Left lung (tissue), 4 donors: ENCODE measurements at regions not wholly inside any gene's neighbourhood (a gene's known extent, or its start where the extent isn't known, plus 50 kb on each side); places are given as distances from the start of the nearest gene placed in this dataset.

Source experiments
- ATAC-seq: fragments of 200-7000 bp; cut with Tn5 transposase; one replicate; pipeline ENCODE4 v1.9.1; 2020; ENCODE audit warnings: moderate library complexity
- DNase-seq, 4 donors: peaks; one replicate each; pipeline ENCODE4 v3.0.0-alpha.2; 2013 to 2020
- H3K27ac ChIP-seq, 2 donors: fragments of 200-600 bp; sonication (generic) in 1 of 2; one replicate each; pipeline versions ENCODE4 v1.5.0 to v1.8.0; 2020 to 2021
- H3K27me3 ChIP-seq, 2 donors: fragments of 200-600 bp; sonication (generic) in 1 of 2; one replicate each; pipeline versions ENCODE4 v1.5.0 to v1.8.0; 2020 to 2021
- H3K36me3 ChIP-seq, 2 donors: fragments of 200-600 bp; sonication (generic) in 1 of 2; one replicate each; pipeline versions ENCODE4 v1.5.0 to v1.8.0; 2020 to 2021
- H3K4me1 ChIP-seq, 2 donors: fragments of 200-600 bp; one replicate each; pipeline ENCODE4 v1.8.0; 2021
- H3K4me3 ChIP-seq, 2 donors: fragments of 200-600 bp; sonication (generic) in 1 of 2; one replicate each; pipeline versions ENCODE4 v1.5.0 to v1.8.0; 2020 to 2021; ENCODE audit warnings: mild to moderate bottlenecking in 1 of 2
- H3K9me3 ChIP-seq, 2 donors: fragments of 200-600 bp; sonication (generic) in 1 of 2; one replicate each; pipeline versions ENCODE4 v1.5.0 to v1.8.0; 2020 to 2021
- CTCF ChIP-seq, 2 donors: fragments of 200-600 bp; sonication (generic) in 1 of 2; IDR thresholded peaks; one replicate each; pipeline versions ENCODE4 v1.5.0 to v1.8.0; 2021; ENCODE audit warnings: antibody characterized with exemption in 2 of 2
- intact Hi-C, 2 donors: fragments of 100-400 bp; cut with DNase I; formaldehyde crosslinking; loops; one replicate each; pipeline versions ENCODE4 v1.11.2 to v1.14.2; 2022
- donor health status: DM: no; HTN: yes; CAD: no.
- donor health status: DM: no; HTN: no; CAD: no.

- Histone ChIP-seq H3K27ac (no peak overlapping the region), H3K4me1 (no peaks in the 10 kb centered on the region), H3K36me3 (no peaks in the 10 kb centered on the region), H3K9me3 (no peaks in the 10 kb centered on the region), H3K27me3 (peaks cover 0 to 30% of the 10 kb centered on the region in 2 donors), H3K4me3 (no peak overlapping the region)
- ATAC-seq (no peak), DNase-seq (no peak)
- TF ChIP-seq CTCF (IDR thresholded peaks at IDR 0.05): no peak
- intact Hi-C loops: no loop called here
Observed at GRCh38 chr17:72307836-72308235, 187.0 kb downstream of the SOX9 start.

GRCh38 chr17:72308744-72309385, 188.0 kb downstream of the SOX9 start:
- DNase-seq (no peak), ATAC-seq (no peak)
- H3K27ac ChIP-seq: no peak overlapping the region
- intact Hi-C loops: no loop called here
- TF ChIP-seq CTCF (IDR thresholded peaks at IDR 0.05): no peak
- no peak overlapping the region for H3K4me3 ChIP-seq
- no peaks in the 10 kb centered on the region for H3K9me3 ChIP-seq
- no peaks in the 10 kb centered on the region for H3K4me1 ChIP-seq
- H3K27me3 ChIP-seq: peaks cover 0 to 30% of the 10 kb centered on the region in 2 donors
- H3K36me3 ChIP-seq: no peaks in the 10 kb centered on the region

GRCh38 chr17:72311004-72311403, 190.2 kb downstream of the SOX9 start:
- no peak overlapping the region for H3K27ac ChIP-seq
- intact Hi-C loops: no loop called here
- no peak for ATAC-seq

GRCh38 chr17:72315122-72315913, 194.5 kb downstream of the SOX9 start:
- intact Hi-C loops: no loop called here

More at GRCh38 chr17:72311004-72311403, 190.2 kb downstream of the SOX9 start:
- H3K27me3 ChIP-seq: peaks cover 0 to 31% of the 10 kb centered on the region in 2 donors
- no peaks in the 10 kb centered on the region for H3K4me1 ChIP-seq
- no peak for DNase-seq
- no peaks in the 10 kb centered on the region for H3K36me3 ChIP-seq
- H3K4me3 ChIP-seq: no peak overlapping the region
- H3K9me3 ChIP-seq: no peaks in the 10 kb centered on the region
- no peak for TF ChIP-seq CTCF (IDR thresholded peaks at IDR 0.05)

More at GRCh38 chr17:72315122-72315913, 194.5 kb downstream of the SOX9 start:
- ATAC-seq: no peak
- Histone ChIP-seq H3K4me3 (no peak overlapping the region), H3K27ac (no peak overlapping the region), H3K36me3 (no peaks in the 10 kb centered on the region), H3K4me1 (no peaks in the 10 kb centered on the region), H3K9me3 (no peaks in the 10 kb centered on the region), H3K27me3 (peaks cover 0 to 14% of the 10 kb centered on the region in 2 donors)
- DNase-seq: no peak
- no peak for TF ChIP-seq CTCF (IDR thresholded peaks at IDR 0.05)
